ENCODE measurements at regions not wholly inside any gene's neighbourhood (a gene's known extent, or its start where the extent isn't known, plus 50 kb on each side); places are given as distances from the start of the nearest gene placed in this dataset.
"Not testable (repeated sequence)": the region's sequence is repeated elsewhere in the genome, so short reads cannot be mapped to it uniquely, and the experiment has no call there.

- H3K27ac ChIP-seq, result no peak overlapping the region
- no peak for TF ChIP-seq CTCF (IDR thresholded peaks at IDR 0.05)
- peaks cover 0 to 17% of the 10 kb centered on the region in 2 donors for H3K9me3 ChIP-seq
- no peaks in the 10 kb centered on the region for H3K4me1 ChIP-seq
- no peak overlapping the region for H3K4me3 ChIP-seq
- no peaks in the 10 kb centered on the region for H3K36me3 ChIP-seq
- no peaks in the 10 kb centered on the region for H3K27me3 ChIP-seq
- DNase-seq (ENCODE audit: low spot score), result no peak
Measured at GRCh38 chr20:24418731-24419130, 50.7 kb upstream of the SYNDIG1 start.

DNA sequence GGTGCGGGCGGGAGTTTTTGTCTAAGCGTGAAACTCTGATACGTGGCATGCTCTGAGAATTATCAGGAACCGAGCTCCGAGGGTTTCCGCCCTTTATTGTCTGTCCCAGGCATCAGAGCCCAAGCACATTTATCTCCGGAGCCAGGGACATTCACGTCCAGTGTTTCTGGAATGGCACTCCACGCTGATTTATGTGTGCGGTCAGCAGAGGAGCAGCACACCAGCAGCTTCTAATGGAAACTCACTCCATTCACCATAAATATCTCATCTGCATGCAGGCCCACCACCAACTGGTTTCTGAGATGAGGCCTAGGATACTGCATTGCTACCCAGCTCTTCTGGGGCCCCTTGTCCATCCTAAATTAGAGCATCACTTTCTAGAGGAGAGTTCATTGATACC lies 51.9 kb upstream of the SYNDIG1 start:
- TF ChIP-seq CTCF (IDR thresholded peaks at IDR 0.05), result no peak

DNA sequence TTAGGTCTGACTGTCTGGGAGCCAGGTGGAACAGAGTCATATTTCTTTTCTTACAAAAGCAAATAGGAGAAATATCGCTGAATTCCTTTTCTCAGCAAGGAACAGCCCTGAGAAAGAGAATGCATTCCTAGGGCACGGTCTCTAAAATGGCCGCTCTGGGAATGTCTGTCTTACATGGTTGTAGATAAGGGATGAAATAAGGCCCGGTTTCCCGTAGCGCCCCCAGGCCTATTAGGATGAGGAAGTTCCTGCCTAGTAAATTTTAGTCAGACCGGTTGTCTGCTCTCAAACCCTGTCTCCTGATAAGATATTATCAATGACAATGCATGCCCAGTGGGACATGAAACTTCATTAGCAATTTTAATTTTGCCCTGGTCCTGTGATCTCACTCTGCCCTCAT lies 54.0 kb upstream of the SYNDIG1 start:
- H3K4me1 ChIP-seq; H3K27ac ChIP-seq; H3K4me3 ChIP-seq; DNase-seq (ENCODE audit: low spot score); H3K27me3 ChIP-seq; H3K36me3 ChIP-seq: not testable (repeated sequence)
- H3K9me3 ChIP-seq, result peaks cover 0 to 17% of the 10 kb centered on the region in 2 donors

More for the DNA sequence above, 51.9 kb upstream of the SYNDIG1 start:
- Histone ChIP-seq H3K4me3 (no peak overlapping the region), H3K4me1 (no peaks in the 10 kb centered on the region), H3K9me3 (peaks cover 0 to 17% of the 10 kb centered on the region in 2 donors), H3K27ac (no peak overlapping the region), H3K36me3 (no peaks in the 10 kb centered on the region), H3K27me3 (no peaks in the 10 kb centered on the region)
- no peak for DNase-seq (ENCODE audit: low spot score)

GRCh38 chr20:24411834-24412216 lies 57.6 kb upstream of the SYNDIG1 start:
- Histone ChIP-seq H3K27ac (no peak overlapping the region), H3K9me3 (peaks cover 0 to 17% of the 10 kb centered on the region in 2 donors), H3K4me3 (no peak overlapping the region), H3K4me1 (peaks cover 0 to 4% of the 10 kb centered on the region in 2 donors), H3K36me3 (no peaks in the 10 kb centered on the region), H3K27me3 (no peaks in the 10 kb centered on the region)
- no peak for DNase-seq (ENCODE audit: low spot score)
- TF ChIP-seq CTCF (IDR thresholded peaks at IDR 0.05), result no peak

DNA sequence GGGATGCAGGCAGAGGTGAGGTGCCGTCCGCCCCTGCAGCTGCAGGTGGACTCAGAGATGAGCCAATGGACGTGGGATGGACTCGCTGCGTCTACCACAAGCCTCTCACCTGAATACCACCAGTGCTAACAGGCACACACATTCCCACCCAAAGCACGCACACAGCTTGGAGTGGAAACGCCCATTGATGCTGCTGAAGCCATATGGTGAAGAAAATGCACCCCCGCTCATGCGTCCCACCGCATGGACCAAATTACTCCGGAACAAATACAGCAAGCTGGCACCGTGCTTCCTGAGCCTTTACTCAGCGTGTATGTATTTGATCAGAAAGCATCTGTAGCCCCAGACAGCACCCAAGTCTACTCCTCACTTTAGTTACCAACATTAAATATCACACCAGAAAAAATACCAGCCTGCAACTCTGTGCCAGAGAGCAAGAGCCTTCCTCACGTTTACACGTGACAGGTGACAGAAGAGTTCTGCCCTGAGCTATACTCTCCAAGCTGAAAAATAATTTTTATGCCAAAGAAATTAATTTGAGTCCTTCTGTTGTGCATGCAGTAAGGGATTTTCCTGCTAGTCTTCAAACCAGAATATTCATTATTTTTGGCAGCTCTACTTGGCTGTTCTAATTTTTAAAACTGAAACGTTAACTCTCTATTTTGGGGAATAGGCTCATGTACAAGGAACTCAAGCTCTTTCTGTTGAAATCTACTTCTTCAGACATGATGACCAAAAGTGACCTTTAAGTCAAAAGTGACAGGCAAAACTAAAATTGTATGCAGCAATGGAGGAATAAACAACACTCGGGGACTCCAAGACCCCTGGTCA lies 58.2 kb upstream of the SYNDIG1 start:
- TF ChIP-seq CTCF (IDR thresholded peaks at IDR 0.05), result no peak
- Histone ChIP-seq H3K4me1 (peaks cover 0 to 4% of the 10 kb centered on the region in 2 donors), H3K27ac (no peak overlapping the region)

GRCh38 chr20:24407151-24407550 lies 62.3 kb upstream of the SYNDIG1 start:
- DNase-seq (ENCODE audit: low spot score), result no peak
- Histone ChIP-seq H3K9me3 (no peaks in the 10 kb centered on the region), H3K4me3 (no peak overlapping the region), H3K36me3 (no peaks in the 10 kb centered on the region), H3K27me3 (no peaks in the 10 kb centered on the region), H3K27ac (no peak overlapping the region), H3K4me1 (peaks cover 0 to 4% of the 10 kb centered on the region in 2 donors)
- TF ChIP-seq CTCF (IDR thresholded peaks at IDR 0.05), result no peak

More for the DNA sequence above, 58.2 kb upstream of the SYNDIG1 start:
- DNase-seq (ENCODE audit: low spot score), result no peak
- peaks cover 0 to 16% of the 10 kb centered on the region in 2 donors for H3K9me3 ChIP-seq
- no peak overlapping the region for H3K4me3 ChIP-seq
- no peaks in the 10 kb centered on the region for H3K36me3 ChIP-seq
- H3K27me3 ChIP-seq, result no peaks in the 10 kb centered on the region
